GM12891 (cell line): ENCODE measurements at regions not wholly inside any gene's neighbourhood (a gene's known extent, or its start where the extent isn't known, plus 50 kb on each side); places are given as distances from the start of the nearest gene placed in this dataset.

Experiments
- DNase-seq: peaks from one replicate; pipeline ENCODE4 v3.0.0; 2011; ENCODE audit warnings: low spot score; ENCODE audit not compliant: insufficient read length
- FAIRE-seq: peaks from 2 replicates; lab custom pipeline; 2011; peaks lifted over from hg19 to GRCh38; lab: Jason Lieb, UNC
- PAX5 ChIP-seq: IDR thresholded peaks from 2 replicates; pipeline ENCODE4 v1.6.1; 2011; ENCODE audit warnings: low read length, moderate library complexity, mild to moderate bottlenecking; ENCODE audit not compliant: insufficient read depth, severe bottlenecking
- POLR2A ChIP-seq: IDR thresholded peaks from 2 replicates; pipeline ENCODE4 v1.6.1; 2011; ENCODE audit warnings: low read depth, low read length, control low read depth
- POLR2AphosphoS5 ChIP-seq: IDR thresholded peaks from 2 replicates; pipeline ENCODE4 v1.6.1; 2011; ENCODE audit warnings: low read depth, low read length, control low read depth
- POU2F2 ChIP-seq: IDR thresholded peaks from 2 replicates; pipeline ENCODE4 v1.6.1; 2011; ENCODE audit warnings: low read depth, mild to moderate bottlenecking, control low read depth, low read length, moderate library complexity
- SPI1 ChIP-seq: IDR thresholded peaks from 2 replicates; pipeline ENCODE4 v1.6.1; 2011; ENCODE audit warnings: low read depth, low read length, control low read depth
- TAF1 ChIP-seq: IDR thresholded peaks from 2 replicates; pipeline ENCODE4 v1.6.1; 2011; ENCODE audit warnings: low read depth, low read length, control low read depth

- DNase-seq (no peak), FAIRE-seq (no peak)
- TF ChIP-seq POU2F2, result no peak
- TF ChIP-seq PAX5, result no peak
- TF ChIP-seq TAF1, result no peak
- TF ChIP-seq SPI1, result no peak
- no peak for TF ChIP-seq POLR2A
- TF ChIP-seq POLR2AphosphoS5, result no peak
Observed at GRCh38 chr10:131770946-131771633, 129.7 kb upstream of the PPP2R2D start.

GRCh38 chr10:131771634-131772358 lies 129.0 kb upstream of the PPP2R2D start:
- TF ChIP-seq SPI1 (no peak), POLR2A (no peak), TAF1 (no peak), PAX5 (no peak), POLR2AphosphoS5 (no peak), POU2F2 (no peak)
- DNase-seq (no peak), FAIRE-seq (no peak)

- TF ChIP-seq POLR2A (no peak), POU2F2 (no peak), SPI1 (no peak), PAX5 (no peak), POLR2AphosphoS5 (no peak), TAF1 (no peak)
- FAIRE-seq (no peak), DNase-seq (no peak)
Observed at GRCh38 chr10:131772441-131772840, 128.4 kb upstream of the PPP2R2D start.

GRCh38 chr10:131773370-131774343 lies 127.2 kb upstream of the PPP2R2D start:
- no peak for TF ChIP-seq TAF1
- no peak for TF ChIP-seq POLR2AphosphoS5
- TF ChIP-seq PAX5, result no peak
- no peak for TF ChIP-seq POU2F2
- TF ChIP-seq SPI1, result no peak
- TF ChIP-seq POLR2A, result no peak
- DNase-seq (no peak), FAIRE-seq (no peak)

- no peak for DNase-seq
- FAIRE-seq, result no peak
- TF ChIP-seq TAF1, result no peak
- no peak for TF ChIP-seq POU2F2
- TF ChIP-seq SPI1, result no peak
- TF ChIP-seq POLR2AphosphoS5, result no peak
- no peak for TF ChIP-seq PAX5
- no peak for TF ChIP-seq POLR2A
Observed at GRCh38 chr10:131774681-131775085, 126.1 kb upstream of the PPP2R2D start.

- TF ChIP-seq POLR2AphosphoS5 (no peak), SPI1 (no peak), POLR2A (no peak), TAF1 (no peak), POU2F2 (no peak), PAX5 (no peak)
- FAIRE-seq (no peak), DNase-seq (no peak)
Observed at GRCh38 chr10:131775433-131775832, 125.4 kb upstream of the PPP2R2D start.

GRCh38 chr10:131775833-131776232 lies 125.0 kb upstream of the PPP2R2D start:
- TF ChIP-seq POLR2A (no peak), POU2F2 (no peak), SPI1 (no peak), TAF1 (no peak), POLR2AphosphoS5 (no peak), PAX5 (no peak)
- no peak for FAIRE-seq
- no peak for DNase-seq

GRCh38 chr10:131776496-131776895 lies 124.3 kb upstream of the PPP2R2D start:
- FAIRE-seq (no peak), DNase-seq (no peak)
- TF ChIP-seq POLR2A, result no peak
- TF ChIP-seq POU2F2, result no peak
- TF ChIP-seq SPI1, result no peak
- TF ChIP-seq TAF1, result no peak
- no peak for TF ChIP-seq PAX5
- TF ChIP-seq POLR2AphosphoS5, result no peak

- FAIRE-seq (no peak), DNase-seq (no peak)
- TF ChIP-seq POLR2AphosphoS5, result no peak
- TF ChIP-seq POLR2A, result no peak
- no peak for TF ChIP-seq PAX5
- TF ChIP-seq SPI1, result no peak
- TF ChIP-seq TAF1, result no peak
- no peak for TF ChIP-seq POU2F2
Observed at GRCh38 chr10:131777162-131777561, 123.6 kb upstream of the PPP2R2D start.
